Posterior cingulate gyrus (tissue), 11 donors: ENCODE measurements at regions not wholly inside any gene's neighbourhood (a gene's known extent, or its start where the extent isn't known, plus 50 kb on each side); places are given as distances from the start of the nearest gene placed in this dataset.
"Not testable (repeated sequence)": the region's sequence is repeated elsewhere in the genome, so short reads cannot be mapped to it uniquely, and the experiment has no call there.

Experiments
- DNase-seq, 10 donors: peaks; one replicate each; pipeline versions ENCODE4 v3.0.0 to v3.0.0-alpha.2; 2020 to 2021; ENCODE audit warnings: mixed read lengths in 3 of 10
- intact Hi-C: fragments of 100-400 bp; cut with DNase I; formaldehyde crosslinking; loops from one replicate; pipeline ENCODE4 v1.15.1; 2023

DNA sequence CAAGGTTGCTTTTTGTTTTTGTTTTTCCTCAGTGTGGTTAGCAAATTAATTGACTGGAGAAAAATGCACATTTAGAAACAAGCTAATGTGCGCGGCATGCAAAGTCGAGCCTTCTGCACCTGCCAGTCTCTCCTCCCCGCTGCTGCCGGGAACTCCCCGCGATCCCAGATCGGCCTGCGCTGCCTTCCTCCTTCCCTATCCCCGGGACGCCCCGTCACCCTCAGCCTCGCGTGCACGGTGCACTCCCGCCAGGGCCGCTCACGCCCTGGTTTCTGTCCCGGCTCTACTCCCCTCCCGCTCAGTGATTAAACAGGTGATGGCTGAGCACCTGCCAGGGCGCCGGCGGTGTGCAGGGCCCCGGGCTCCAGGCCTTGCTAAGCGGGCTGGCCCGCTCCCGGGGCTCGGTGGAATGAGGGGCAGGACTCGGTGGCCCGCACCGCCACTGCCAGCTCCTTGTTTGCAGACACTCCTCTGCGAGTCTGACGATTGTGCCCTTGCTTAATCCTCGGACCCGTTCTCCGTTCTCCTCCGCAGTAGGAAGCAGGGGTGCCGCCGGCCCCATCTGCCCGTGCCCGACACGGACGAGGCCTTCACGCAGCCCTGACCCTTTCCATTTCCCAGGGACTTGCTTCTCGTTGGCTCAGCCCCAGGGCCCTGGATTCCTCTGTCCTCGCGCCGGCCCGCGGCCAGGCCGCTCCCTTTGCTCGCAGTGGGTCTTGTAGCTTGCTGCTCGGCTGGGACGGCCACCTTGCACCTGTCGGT lies 143.4 kb downstream of the TRIML1 start:
- intact Hi-C loops = no loop called here
- peak in 2 of 10 donors; percentile 12 to 85 for DNase-seq

- no peak for DNase-seq
- intact Hi-C loops = no loop called here
Observed at GRCh38 chr4:188287169-188287894, 148.1 kb downstream of the TRIML1 start.

- DNase-seq = no peak
- intact Hi-C loops = no loop called here
Observed at GRCh38 chr4:188289531-188290125, 150.4 kb downstream of the TRIML1 start.

- no peak for DNase-seq
- intact Hi-C loops = no loop called here
Observed at GRCh38 chr4:188295899-188296298, 156.7 kb downstream of the TRIML1 start.

GRCh38 chr4:188296331-188296730 lies 157.1 kb downstream of the TRIML1 start:
- DNase-seq = no peak
- intact Hi-C loops = no loop called here

DNA sequence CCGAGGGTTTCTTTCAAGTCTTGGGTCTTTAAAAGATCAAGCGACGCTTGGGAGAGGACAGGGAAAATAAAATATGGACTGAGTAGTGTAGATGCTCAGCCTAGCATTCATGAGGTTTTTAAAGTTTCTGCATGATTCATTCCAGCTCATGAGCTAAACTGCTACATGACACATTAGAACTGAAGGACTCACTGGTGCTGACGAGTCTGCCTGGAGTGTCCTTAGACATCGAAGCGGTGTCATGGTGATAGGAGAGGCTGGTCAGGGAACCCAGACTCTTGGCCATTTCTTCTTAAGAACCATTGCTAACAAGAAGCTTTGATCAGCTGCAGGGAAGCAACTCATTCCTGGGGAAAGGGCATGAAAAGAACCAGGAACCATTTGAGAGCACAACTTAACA lies 158.6 kb downstream of the TRIML1 start:
- intact Hi-C loops = no loop called here
- no peak for DNase-seq

- no peak for DNase-seq
- intact Hi-C loops = no loop called here
Observed at GRCh38 chr4:188299161-188299560, 159.9 kb downstream of the TRIML1 start.

DNA sequence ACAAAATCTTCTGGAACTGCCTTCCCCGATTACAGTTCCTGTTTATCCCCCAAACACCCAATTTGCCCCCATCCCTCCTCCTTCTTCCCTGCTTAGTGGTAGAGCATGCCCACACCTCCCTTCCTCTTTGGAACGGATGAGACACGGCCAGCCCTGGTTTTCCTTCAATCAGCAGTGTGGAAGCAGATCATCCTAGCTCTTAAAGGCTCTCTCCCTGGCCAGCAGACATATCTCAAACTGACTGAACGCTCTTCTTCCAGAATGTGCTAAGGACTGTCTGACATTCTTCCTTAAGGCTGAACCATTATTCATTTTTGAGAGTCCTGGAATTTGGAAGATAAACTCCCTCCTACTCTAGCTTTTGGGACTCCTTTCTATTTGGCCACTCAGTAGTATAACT lies 161.1 kb downstream of the TRIML1 start:
- intact Hi-C loops = no loop called here
- DNase-seq = no peak

DNA sequence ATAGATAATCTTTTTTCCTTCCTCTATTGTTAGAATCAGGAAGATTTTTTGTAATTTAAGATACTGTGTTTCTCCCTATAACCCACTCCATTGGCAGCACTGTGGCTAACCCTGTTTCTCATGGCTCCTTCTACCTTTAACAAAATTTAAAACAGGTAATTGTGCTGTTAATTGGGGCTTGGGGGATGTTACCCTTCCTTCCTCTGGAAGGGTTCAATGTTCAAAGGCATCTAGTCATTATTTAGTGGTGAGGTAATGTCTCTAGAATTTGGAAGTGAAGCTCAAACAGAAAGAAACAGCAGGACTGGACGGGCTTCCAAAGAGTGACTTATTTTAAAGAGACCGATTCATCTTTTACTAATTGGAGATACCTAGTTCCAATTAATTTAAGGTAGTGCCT lies 166.4 kb downstream of the TRIML1 start:
- intact Hi-C loops = no loop called here

DNA sequence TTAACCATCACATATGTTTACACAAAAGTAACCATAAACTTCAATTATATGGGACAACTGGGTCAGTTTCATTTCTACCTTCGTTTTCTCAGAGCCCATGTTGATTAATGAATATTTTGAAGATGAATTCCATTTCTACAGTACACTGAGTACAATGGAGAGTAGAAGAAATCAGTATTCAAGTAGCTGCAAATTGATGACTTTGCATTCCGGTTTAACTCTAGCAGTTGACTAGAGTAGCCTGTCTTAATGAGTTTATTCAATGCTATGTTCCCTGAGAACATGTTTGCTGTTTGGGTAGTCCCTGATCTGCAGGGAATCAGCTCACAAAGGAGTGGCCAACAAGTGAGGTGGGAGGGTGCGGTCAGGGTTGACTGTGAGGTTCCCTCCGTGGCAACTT lies 168.3 kb downstream of the TRIML1 start:
- DNase-seq = no peak
- intact Hi-C loops = no loop called here

More for the DNA sequence above, 166.4 kb downstream of the TRIML1 start:
- no peak for DNase-seq

DNA sequence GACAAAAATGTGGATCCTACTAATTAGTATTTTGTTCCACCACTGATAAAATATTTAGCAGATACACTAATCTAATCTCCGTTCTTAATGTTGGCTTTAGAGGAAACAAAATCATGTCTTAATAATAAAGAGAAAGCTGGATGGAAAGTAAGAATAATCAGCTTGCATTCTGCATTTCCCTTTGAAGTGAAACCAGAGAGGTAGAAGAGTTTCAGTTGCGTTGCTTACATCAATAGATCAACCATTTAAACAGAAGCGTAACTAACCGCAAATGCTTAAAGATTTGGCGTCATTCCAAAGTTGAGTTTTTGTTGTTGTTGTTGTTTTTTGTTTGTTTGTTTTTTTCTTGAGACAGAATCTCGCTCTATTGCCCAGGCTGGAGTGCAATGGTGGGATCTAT lies 168.9 kb downstream of the TRIML1 start:
- DNase-seq = no peak
- intact Hi-C loops = no loop called here

DNA sequence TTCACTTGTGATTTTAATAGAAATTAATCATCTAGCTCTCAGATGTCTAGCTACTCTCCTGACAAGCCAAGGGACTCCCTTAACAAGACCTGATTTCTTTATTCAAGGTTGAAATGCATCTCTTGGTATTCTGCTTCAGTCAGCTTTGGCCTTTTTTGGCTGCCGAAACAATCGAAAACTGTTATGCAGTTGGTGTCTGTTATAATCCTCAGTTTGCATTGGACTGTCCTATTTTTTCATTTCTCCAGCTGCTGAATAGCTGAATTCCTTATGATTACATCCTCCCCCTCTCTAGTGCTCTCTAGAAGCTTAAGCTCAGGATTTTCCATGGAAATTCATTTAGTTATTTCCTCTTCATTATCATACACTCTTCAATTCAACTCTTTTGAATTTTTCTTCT lies 177.2 kb downstream of the TRIML1 start:
- no peak for DNase-seq
- intact Hi-C loops = no loop called here

DNA sequence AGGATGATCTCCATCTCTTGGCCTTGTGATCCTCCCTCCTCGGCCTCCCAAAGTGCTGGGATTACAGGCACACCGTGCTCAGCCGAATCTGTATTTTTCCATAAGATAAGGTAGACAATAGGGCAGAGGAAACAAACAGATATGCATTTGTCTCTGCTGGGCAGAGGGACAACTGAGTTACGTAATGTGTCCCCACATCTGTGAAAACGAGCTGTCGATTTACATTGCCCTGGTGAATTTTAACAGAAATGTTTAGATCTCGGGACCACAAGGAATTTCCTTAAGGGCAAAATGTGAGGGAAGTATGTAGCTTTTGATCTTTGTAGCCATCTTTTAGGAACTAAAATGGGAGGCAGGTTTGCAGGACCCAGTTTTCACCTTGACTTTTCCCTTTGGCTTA lies 189.7 kb downstream of the TRIML1 start:
- intact Hi-C loops = no loop called here
- DNase-seq = no peak

DNA sequence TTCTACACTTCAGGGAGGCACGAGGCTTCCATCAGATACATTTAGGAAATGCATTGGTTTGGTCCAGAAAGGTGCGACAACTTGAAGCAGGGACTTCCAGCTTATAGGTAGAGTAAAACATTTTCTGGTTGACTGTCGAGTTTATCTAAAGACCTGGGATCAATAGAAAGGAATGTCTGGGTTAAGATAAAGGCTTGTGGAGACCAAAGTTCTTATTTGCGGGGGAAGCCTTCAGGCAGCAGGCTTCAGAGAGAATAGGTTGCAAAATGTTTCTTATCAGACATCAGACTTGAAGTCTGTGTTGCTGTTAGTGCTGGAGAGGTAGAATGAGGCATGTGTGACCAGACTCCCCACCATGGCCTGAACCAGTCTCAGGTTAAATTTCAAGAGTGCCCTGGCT lies 190.3 kb downstream of the TRIML1 start:
- intact Hi-C loops = no loop called here
- no peak for DNase-seq

DNA sequence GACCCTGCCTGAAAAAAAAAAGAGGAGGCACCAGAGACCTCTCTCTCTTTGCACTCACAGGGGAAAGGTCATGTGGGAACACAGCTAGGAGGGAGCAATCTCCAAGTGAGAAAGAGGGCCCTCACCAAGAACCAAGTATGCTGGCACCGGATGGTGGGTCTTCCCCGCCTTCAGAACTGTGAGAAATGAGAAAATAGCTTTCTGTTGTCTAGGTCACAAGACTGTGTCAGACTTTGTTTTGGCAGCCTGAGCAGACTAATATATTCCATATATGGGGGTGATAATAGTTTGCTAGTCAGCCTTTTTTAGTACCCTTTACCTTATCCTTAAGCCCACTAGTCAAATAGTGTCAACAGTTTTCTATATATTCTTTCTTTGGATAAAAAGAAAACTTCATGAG lies 193.0 kb downstream of the TRIML1 start:
- no peak for DNase-seq
- intact Hi-C loops = no loop called here

GRCh38 chr4:188336891-188337290 lies 197.7 kb downstream of the TRIML1 start:
- intact Hi-C loops = no loop called here
- no peak for DNase-seq

- no peak for DNase-seq
- intact Hi-C loops = no loop called here
Observed at GRCh38 chr4:188341428-188341827, 202.2 kb downstream of the TRIML1 start.

- intact Hi-C loops = no loop called here
- DNase-seq = no peak
Observed at GRCh38 chr4:188346171-188346809, 207.0 kb downstream of the TRIML1 start.

- DNase-seq = no peak
- intact Hi-C loops = no loop called here
Observed at GRCh38 chr4:188347339-188347738, 208.1 kb downstream of the TRIML1 start.

GRCh38 chr4:188349569-188349968 lies 210.3 kb downstream of the TRIML1 start:
- peak in 1 of 10 donors; percentile 64 for DNase-seq
- intact Hi-C loops = not testable (repeated sequence)

DNA sequence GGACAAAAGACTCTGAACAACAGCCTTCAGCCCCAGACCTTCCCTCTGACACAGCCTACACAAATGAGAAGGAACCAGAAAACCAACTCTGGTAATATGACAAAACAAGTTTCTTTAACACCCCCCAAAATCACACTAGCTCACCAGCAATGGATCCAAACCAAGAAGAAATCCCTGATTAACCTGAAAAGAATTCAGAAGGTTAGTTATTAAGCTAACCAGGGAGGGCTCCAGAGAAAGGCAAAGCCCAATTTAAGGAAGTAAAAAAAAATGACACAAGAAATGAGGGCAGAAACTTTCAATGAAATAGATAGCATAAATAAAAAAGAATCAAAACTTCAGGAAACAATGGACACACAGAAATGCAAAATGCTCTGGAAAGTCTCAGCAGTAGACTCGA lies 224.0 kb downstream of the TRIML1 start:
- intact Hi-C loops = no loop called here
- DNase-seq = no peak
